OCI-LY7 (cell line): ENCODE measurements at regions not wholly inside any gene's neighbourhood (a gene's known extent, or its start where the extent isn't known, plus 50 kb on each side); places are given as distances from the start of the nearest gene placed in this dataset.

Source experiments
- BruUV-seq: library from RNA; stranded (reverse); fragments of 400-500 nt; replicated peaks from 2 replicates; lab custom pipeline; 2021; lab: Mats Ljungman, UMichigan
- CTCF ChIA-PET: fragments of 300-600 bp; sonication (Branson Sonifier 250); formaldehyde crosslinking; loops from one replicate; lab custom pipeline; 2022; ENCODE audit warnings: antibody characterized with exemption; ENCODE audit not compliant: unreplicated experiment; lab: Charles Lee
- POLR2A ChIA-PET: fragments of 300-600 bp; sonication (Branson Sonifier 250); formaldehyde crosslinking; loops from one replicate; lab custom pipeline; 2022; ENCODE audit warnings: antibody characterized with exemption; lab: Charles Lee
- DNase-seq: peaks from one replicate; pipeline ENCODE4 v3.0.0-alpha.2; 2015; ENCODE audit warnings: low spot score
- H2AFZ ChIP-seq: fragments of 200-600 bp; sonication (generic), shearing (Covaris generic); 2 replicates; pipeline ENCODE4 v1.6.1; 2014; ENCODE audit warnings: mild to moderate bottlenecking, antibody characterized with exemption, low read length, moderate library complexity
- H3K27ac ChIP-seq: fragments of 200-600 bp; sonication (generic); 2 replicates; pipeline ENCODE4 v1.5.1; 2014; ENCODE audit warnings: mixed run types, low read depth, mild to moderate bottlenecking, moderate library complexity, low read length, inconsistent platforms; ENCODE audit not compliant: poor library complexity, severe bottlenecking
- H3K36me3 ChIP-seq: fragments of 200-600 bp; sonication (generic); 2 replicates; pipeline ENCODE4 v1.6.1; 2014; ENCODE audit warnings: mild to moderate bottlenecking, antibody characterized with exemption, low read length, moderate library complexity, mixed read lengths; ENCODE audit not compliant: insufficient read depth
- H3K4me1 ChIP-seq: fragments of 200-600 bp; sonication (generic); 2 replicates; pipeline ENCODE4 v1.5.1; 2014; ENCODE audit warnings: mild to moderate bottlenecking, low read length; ENCODE audit not compliant: insufficient read depth, poor library complexity, severe bottlenecking
- H3K4me2 ChIP-seq: fragments of 200-600 bp; sonication (generic); 2 replicates; pipeline ENCODE4 v1.6.1; 2014; ENCODE audit warnings: mild to moderate bottlenecking, low read length
- H3K4me3 ChIP-seq: fragments of 200-600 bp; sonication (generic); 2 replicates; pipeline ENCODE4 v1.5.1; 2014; ENCODE audit warnings: mild to moderate bottlenecking, low read depth, low read length; ENCODE audit not compliant: poor library complexity, severe bottlenecking
- H3K79me2 ChIP-seq: fragments of 200-600 bp; sonication (generic); 2 replicates; pipeline ENCODE4 v1.6.1; 2016; ENCODE audit warnings: low read depth, mild to moderate bottlenecking, low read length, moderate library complexity, mixed read lengths; ENCODE audit not compliant: insufficient read depth
- H3K9me2 ChIP-seq: fragments of 200-600 bp; sonication (generic); 2 replicates; pipeline ENCODE4 v1.6.1; 2016; ENCODE audit warnings: mild to moderate bottlenecking, low read length, mixed read lengths; ENCODE audit not compliant: insufficient read depth
- H3K9me3 ChIP-seq: fragments of 200-600 bp; sonication (generic); 2 replicates; pipeline ENCODE4 v1.6.1; 2014; ENCODE audit warnings: mild to moderate bottlenecking, mixed run types, low read length, mixed read lengths
- H4K20me1 ChIP-seq: fragments of 200-600 bp; sonication (generic); 2 replicates; pipeline ENCODE4 v1.6.1; 2014; ENCODE audit warnings: mild to moderate bottlenecking, antibody characterized with exemption, low read length, moderate library complexity, mixed read lengths; ENCODE audit not compliant: insufficient read depth
- EZH2phosphoT487 ChIP-seq: fragments of 200-600 bp; sonication (generic); IDR thresholded peaks from 2 replicates; pipeline ENCODE4 v1.6.1; 2018; ENCODE audit warnings: low read depth, borderline replicate concordance, mild to moderate bottlenecking, mixed run types, antibody characterized with exemption, low read length, moderate library complexity, mixed read lengths
- intact Hi-C: fragments of 100-400 bp; cut with micrococcal nuclease; formaldehyde crosslinking; loops from one replicate; pipeline ENCODE4 v1.10.0; 2022; ENCODE audit not compliant: unreplicated experiment
- TF ChIP-seq, protein P1 (sequence below): fragments of 200-600 bp; sonication (generic); conservative IDR thresholded peaks from 2 replicates; pipeline ENCODE4 v1.5.1; 2014; ENCODE audit warnings: mild to moderate bottlenecking, antibody characterized with exemption, low read length, moderate library complexity, mixed read lengths

DNA sequence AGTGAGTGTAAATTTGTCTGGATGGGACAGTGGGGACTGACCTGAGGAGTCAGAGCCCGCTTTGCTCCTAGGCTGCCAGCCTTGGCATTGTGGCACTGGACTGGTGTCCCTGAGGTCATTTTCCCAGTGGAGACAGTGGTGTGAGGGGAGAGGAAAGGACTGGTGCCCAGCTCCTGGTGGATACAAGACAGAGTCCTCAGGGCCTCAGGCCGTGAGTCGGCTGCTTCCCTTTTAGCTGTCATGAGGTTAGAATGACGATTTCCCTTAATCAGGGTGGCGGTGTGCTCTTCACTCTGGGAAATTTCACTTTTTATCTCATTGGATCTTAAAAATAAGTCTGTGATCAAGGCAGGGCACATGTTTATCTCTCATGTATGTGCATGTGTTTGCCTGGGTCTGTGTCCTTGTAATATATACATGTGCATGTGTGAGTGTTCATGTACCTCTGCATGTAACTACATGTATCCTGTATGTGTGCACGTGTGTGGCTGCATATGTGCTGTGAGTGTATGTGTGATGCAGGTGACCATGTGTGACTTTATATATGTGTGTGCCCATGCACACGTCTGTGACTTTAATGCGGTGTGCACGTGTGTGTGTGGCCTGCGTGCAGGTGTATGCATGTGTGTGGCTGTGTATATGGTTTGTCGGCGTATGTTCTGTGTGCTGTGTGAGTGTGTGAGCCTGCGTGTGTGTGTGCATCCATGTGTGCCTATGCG is 55.7 kb downstream of the GLI2 start:
- no peak overlapping the region for H3K27ac ChIP-seq
- H4K20me1 ChIP-seq = no peaks in the 10 kb centered on the region
- CTCF ChIA-PET = no interaction called here
- no peak for DNase-seq
- no peaks in the 10 kb centered on the region for H3K9me3 ChIP-seq
- H2AFZ ChIP-seq = no peak overlapping the region
- no peaks in the 10 kb centered on the region for H3K36me3 ChIP-seq
- no peak for TF ChIP-seq EZH2phosphoT487
- TF ChIP-seq, protein P1, sequence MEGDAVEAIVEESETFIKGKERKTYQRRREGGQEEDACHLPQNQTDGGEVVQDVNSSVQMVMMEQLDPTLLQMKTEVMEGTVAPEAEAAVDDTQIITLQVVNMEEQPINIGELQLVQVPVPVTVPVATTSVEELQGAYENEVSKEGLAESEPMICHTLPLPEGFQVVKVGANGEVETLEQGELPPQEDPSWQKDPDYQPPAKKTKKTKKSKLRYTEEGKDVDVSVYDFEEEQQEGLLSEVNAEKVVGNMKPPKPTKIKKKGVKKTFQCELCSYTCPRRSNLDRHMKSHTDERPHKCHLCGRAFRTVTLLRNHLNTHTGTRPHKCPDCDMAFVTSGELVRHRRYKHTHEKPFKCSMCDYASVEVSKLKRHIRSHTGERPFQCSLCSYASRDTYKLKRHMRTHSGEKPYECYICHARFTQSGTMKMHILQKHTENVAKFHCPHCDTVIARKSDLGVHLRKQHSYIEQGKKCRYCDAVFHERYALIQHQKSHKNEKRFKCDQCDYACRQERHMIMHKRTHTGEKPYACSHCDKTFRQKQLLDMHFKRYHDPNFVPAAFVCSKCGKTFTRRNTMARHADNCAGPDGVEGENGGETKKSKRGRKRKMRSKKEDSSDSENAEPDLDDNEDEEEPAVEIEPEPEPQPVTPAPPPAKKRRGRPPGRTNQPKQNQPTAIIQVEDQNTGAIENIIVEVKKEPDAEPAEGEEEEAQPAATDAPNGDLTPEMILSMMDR = no peak
- no peaks in the 10 kb centered on the region for H3K79me2 ChIP-seq
- no peaks in the 10 kb centered on the region for H3K4me1 ChIP-seq
- BruUV-seq = no TSS peak
- POLR2A ChIA-PET = interaction anchor here (0.7 kb wide), 1 partner anchor 42 kb away, joined by 3 read pairs; no protein-coding TSS in a partner anchor
- H3K9me2 ChIP-seq = no peaks in the 10 kb centered on the region
- no peak overlapping the region for H3K4me3 ChIP-seq
- intact Hi-C loops = no loop called here
- H3K4me2 ChIP-seq = no peak overlapping the region

DNA sequence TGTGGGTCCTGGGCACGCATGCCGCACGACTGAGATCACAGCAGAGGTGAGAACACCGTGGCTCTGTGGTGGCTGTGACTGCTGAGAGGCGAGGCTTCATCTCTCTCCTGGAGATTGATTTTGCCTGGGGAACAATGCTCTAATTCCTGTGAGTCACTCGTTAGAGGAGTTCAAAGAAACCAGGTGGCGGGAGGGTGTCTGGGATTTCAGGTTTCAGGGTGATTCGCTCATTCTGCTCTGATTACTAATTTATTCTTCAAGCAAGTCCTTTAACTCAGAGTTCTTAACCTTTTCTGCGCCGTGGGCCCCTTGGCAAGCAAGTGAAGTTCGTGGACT is 56.3 kb downstream of the GLI2 start:
- H3K36me3 ChIP-seq = no peaks in the 10 kb centered on the region
- no peak for DNase-seq
- H3K4me3 ChIP-seq = no peak overlapping the region
- intact Hi-C loops = no loop called here
- no peak overlapping the region for H3K27ac ChIP-seq
- BruUV-seq = no TSS peak
- ChIA-PET CTCF (no interaction called here), POLR2A (no interaction called here)
- H3K4me2 ChIP-seq = no peak overlapping the region
- no peak overlapping the region for H2AFZ ChIP-seq
- H4K20me1 ChIP-seq = no peaks in the 10 kb centered on the region
- H3K9me3 ChIP-seq = no peaks in the 10 kb centered on the region
- no peaks in the 10 kb centered on the region for H3K79me2 ChIP-seq
- no peaks in the 10 kb centered on the region for H3K9me2 ChIP-seq
- TF ChIP-seq EZH2phosphoT487 = no peak
- TF ChIP-seq, protein P1 = no peak
- H3K4me1 ChIP-seq = no peaks in the 10 kb centered on the region

DNA sequence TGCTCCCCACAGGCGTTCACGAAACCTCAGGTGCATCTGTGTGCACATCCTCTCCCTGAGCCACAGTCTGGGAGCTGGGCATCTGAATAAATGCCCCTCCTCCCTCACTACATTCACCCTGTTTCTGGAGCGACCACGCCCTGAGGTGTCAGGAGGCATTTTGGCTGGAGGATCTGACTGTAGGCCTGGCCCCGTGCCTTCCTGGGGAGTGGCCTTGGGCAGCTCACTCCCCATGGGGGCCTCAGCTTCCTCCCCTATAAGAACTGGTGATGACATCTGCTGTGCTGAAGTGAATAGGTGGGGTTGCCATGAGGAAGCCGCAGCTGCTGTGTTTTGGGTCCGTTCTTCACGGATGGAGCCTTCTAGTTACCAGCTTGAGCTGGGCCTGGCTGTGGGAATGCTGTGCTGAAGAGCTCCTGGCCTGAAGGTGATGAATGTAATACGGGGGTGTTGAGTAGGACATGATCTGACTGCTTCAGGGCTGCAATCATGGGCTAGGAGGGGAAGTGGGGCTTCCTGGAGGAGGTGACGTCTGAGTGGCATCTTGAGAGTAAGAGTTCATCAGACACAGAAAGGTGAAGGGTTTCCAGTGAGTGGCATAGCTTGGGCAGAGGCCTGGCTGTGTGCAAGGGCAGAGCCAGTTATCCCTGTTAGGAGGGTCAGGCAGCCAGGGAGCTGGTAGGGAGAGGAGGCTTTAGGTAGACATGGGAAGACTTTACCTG is 58.2 kb downstream of the GLI2 start:
- Histone ChIP-seq H3K9me2 (no peaks in the 10 kb centered on the region), H3K79me2 (no peaks in the 10 kb centered on the region), H4K20me1 (no peaks in the 10 kb centered on the region), H3K4me1 (no peaks in the 10 kb centered on the region), H3K4me2 (no peak overlapping the region), H3K4me3 (no peak overlapping the region), H3K27ac (no peak overlapping the region), H3K9me3 (no peaks in the 10 kb centered on the region), H3K36me3 (no peaks in the 10 kb centered on the region), H2AFZ (no peak overlapping the region)
- DNase-seq = no peak
- intact Hi-C loops = no loop called here
- BruUV-seq = no TSS peak
- TF ChIP-seq, protein P1 = no peak
- TF ChIP-seq EZH2phosphoT487 = no peak
- ChIA-PET CTCF (no interaction called here), POLR2A (interaction anchor here (0.5 to 0.7 kb wide), 2 partner anchors 15 to 1061 kb away, joined by 3 read pairs; no protein-coding TSS in a partner anchor)
